K562 (cell line): ENCODE measurements at regions not wholly inside any gene's neighbourhood (a gene's known extent, or its start where the extent isn't known, plus 50 kb on each side); places are given as distances from the start of the nearest gene placed in this dataset.
A peak's percentile ranks its signal among the peaks of the same experiment; 100 is the strongest.

Experiments used
- DMBX1 ChIP-seq: fragments of 250-450 bp; sonication (Bioruptor Pico); IDR thresholded peaks from 2 replicates; pipeline ENCODE4 v1.8.0; 2022; ENCODE audit warnings: inconsistent platforms, mild to moderate bottlenecking, moderate library complexity, borderline replicate concordance
- E2F5 ChIP-seq: sonication (generic); formaldehyde crosslinking; IDR thresholded peaks from 2 replicates; pipeline ENCODE4 v1.8.0; 2022; ENCODE audit warnings: mild to moderate bottlenecking, missing genetic modification reagents
- EP400 ChIP-seq: fragments of 450-650 bp; IDR thresholded peaks from 2 replicates; pipeline ENCODE4 v1.6.1; 2017; ENCODE audit warnings: antibody characterized with exemption, mild to moderate bottlenecking, moderate library complexity
- KLF16 ChIP-seq: IDR thresholded peaks from 2 replicates; pipeline ENCODE4 v1.6.1; 2016; ENCODE audit warnings: antibody characterized with exemption
- LCOR ChIP-seq: sonication (generic); formaldehyde crosslinking; IDR thresholded peaks from 2 replicates; pipeline ENCODE4 v1.8.0; 2022; ENCODE audit warnings: mild to moderate bottlenecking, missing genetic modification reagents
- MAFF ChIP-seq: IDR thresholded peaks from 2 replicates; pipeline ENCODE4 v1.6.1; 2012; ENCODE audit warnings: low read length, improper control_type of control experiment
- MLX ChIP-seq, 2 experiments: fragments of 450-650 bp in 1 of 2; sonication (generic) in 1 of 2; formaldehyde crosslinking; conservative IDR thresholded peaks; 2 replicates each; pipeline versions ENCODE4 v1.4.0 to v1.8.1; 2020 to 2022; ENCODE audit warnings: mild to moderate bottlenecking in 1 of 2, missing genetic modification reagents in 1 of 2
- NFIX ChIP-seq: fragments of 250-450 bp; sonication (Bioruptor Pico); IDR thresholded peaks from 2 replicates; pipeline ENCODE4 v1.4.0; 2020; ENCODE audit warnings: low read depth, mild to moderate bottlenecking, moderate library complexity
- PML ChIP-seq: IDR thresholded peaks from 2 replicates; pipeline ENCODE4 v1.6.1; 2012; ENCODE audit warnings: low read length, inconsistent platforms
- RBM15 ChIP-seq: fragments of 200-400 bp; formaldehyde crosslinking; IDR thresholded peaks from 2 replicates; pipeline ENCODE4 v1.6.1; 2018; ENCODE audit warnings: mild to moderate bottlenecking, low read length, moderate library complexity; ENCODE audit not compliant: insufficient read depth
- SFPQ ChIP-seq: fragments of 200-400 bp; formaldehyde crosslinking; IDR thresholded peaks from 2 replicates; pipeline ENCODE4 v1.6.1; 2017; ENCODE audit warnings: mild to moderate bottlenecking, low read depth, low read length, moderate library complexity
- ZNF695 ChIP-seq: fragments of 450-650 bp; formaldehyde crosslinking; IDR thresholded peaks from 2 replicates; pipeline ENCODE4 v1.4.0; 2020; ENCODE audit warnings: mild to moderate bottlenecking, moderate library complexity
- TF ChIP-seq, protein P1 (sequence below): sonication (generic); formaldehyde crosslinking; IDR thresholded peaks from 2 replicates; pipeline ENCODE4 v1.8.1; 2023; ENCODE audit warnings: mild to moderate bottlenecking, missing genetic modification reagents
- TF ChIP-seq, protein P2 (sequence below): fragments of 450-650 bp; IDR thresholded peaks from 2 replicates; pipeline ENCODE4 v1.6.1; 2016; ENCODE audit warnings: low read depth

- TF ChIP-seq, protein P1, sequence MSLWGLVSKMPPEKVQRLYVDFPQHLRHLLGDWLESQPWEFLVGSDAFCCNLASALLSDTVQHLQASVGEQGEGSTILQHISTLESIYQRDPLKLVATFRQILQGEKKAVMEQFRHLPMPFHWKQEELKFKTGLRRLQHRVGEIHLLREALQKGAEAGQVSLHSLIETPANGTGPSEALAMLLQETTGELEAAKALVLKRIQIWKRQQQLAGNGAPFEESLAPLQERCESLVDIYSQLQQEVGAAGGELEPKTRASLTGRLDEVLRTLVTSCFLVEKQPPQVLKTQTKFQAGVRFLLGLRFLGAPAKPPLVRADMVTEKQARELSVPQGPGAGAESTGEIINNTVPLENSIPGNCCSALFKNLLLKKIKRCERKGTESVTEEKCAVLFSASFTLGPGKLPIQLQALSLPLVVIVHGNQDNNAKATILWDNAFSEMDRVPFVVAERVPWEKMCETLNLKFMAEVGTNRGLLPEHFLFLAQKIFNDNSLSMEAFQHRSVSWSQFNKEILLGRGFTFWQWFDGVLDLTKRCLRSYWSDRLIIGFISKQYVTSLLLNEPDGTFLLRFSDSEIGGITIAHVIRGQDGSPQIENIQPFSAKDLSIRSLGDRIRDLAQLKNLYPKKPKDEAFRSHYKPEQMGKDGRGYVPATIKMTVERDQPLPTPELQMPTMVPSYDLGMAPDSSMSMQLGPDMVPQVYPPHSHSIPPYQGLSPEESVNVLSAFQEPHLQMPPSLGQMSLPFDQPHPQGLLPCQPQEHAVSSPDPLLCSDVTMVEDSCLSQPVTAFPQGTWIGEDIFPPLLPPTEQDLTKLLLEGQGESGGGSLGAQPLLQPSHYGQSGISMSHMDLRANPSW (CRISPR knock-in tag): no peak
- no peak for TF ChIP-seq E2F5 (CRISPR knock-in tag)
- peak; percentile 86 for TF ChIP-seq KLF16
- TF ChIP-seq DMBX1 (CRISPR knock-in tag): peak; percentile 100
- TF ChIP-seq LCOR (CRISPR knock-in tag): 0 out of 2 replicates have a peak, but pooled peaks have one; percentile 48
- peak; percentile 98 for TF ChIP-seq ZNF695 (CRISPR knock-in tag)
- no peak for TF ChIP-seq RBM15
- peak; percentile 92 for TF ChIP-seq NFIX (CRISPR knock-in tag)
- TF ChIP-seq, protein P2, sequence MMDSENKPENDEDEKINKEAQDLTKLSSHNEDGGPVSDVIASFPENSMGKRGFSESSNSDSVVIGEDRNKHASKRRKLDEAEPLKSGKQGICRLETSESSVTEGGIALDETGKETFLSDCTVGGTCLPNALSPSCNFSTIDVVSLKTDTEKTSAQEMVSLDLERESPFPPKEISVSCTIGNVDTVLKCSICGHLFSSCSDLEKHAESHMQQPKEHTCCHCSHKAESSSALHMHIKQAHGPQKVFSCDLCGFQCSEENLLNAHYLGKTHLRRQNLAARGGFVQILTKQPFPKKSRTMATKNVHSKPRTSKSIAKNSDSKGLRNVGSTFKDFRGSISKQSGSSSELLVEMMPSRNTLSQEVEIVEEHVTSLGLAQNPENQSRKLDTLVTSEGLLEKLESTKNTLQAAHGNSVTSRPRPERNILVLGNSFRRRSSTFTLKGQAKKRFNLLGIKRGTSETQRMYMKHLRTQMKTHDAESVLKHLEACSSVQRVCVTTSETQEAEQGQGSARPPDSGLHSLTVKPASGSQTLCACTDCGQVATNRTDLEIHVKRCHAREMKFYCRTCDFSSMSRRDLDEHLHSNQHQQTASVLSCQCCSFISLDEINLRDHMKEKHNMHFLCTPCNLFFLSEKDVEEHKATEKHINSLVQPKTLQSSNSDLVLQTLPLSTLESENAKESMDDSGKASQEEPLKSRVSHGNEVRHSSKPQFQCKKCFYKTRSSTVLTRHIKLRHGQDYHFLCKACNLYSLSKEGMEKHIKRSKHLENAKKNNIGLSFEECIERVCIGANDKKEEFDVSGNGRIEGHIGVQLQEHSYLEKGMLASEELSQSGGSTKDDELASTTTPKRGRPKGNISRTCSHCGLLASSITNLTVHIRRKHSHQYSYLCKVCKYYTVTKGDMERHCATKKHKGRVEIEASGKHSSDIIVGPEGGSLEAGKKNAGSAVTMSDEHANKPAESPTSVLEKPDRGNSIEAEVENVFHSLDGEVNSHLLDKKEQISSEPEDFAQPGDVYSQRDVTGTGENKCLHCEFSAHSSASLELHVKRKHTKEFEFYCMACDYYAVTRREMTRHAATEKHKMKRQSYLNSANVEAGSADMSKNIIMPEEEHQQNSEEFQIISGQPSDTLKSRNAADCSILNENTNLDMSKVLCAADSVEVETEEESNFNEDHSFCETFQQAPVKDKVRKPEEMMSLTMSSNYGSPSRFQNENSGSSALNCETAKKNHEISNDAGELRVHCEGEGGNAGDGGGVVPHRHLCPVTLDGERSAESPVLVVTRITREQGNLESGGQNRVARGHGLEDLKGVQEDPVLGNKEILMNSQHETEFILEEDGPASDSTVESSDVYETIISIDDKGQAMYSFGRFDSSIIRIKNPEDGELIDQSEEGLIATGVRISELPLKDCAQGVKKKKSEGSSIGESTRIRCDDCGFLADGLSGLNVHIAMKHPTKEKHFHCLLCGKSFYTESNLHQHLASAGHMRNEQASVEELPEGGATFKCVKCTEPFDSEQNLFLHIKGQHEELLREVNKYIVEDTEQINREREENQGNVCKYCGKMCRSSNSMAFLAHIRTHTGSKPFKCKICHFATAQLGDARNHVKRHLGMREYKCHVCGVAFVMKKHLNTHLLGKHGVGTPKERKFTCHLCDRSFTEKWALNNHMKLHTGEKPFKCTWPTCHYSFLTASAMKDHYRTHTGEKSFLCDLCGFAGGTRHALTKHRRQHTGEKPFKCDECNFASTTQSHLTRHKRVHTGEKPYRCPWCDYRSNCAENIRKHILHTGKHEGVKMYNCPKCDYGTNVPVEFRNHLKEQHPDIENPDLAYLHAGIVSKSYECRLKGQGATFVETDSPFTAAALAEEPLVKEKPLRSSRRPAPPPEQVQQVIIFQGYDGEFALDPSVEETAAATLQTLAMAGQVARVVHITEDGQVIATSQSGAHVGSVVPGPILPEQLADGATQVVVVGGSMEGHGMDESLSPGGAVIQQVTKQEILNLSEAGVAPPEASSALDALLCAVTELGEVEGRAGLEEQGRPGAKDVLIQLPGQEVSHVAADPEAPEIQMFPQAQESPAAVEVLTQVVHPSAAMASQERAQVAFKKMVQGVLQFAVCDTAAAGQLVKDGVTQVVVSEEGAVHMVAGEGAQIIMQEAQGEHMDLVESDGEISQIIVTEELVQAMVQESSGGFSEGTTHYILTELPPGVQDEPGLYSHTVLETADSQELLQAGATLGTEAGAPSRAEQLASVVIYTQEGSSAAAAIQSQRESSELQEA: no peak
- TF ChIP-seq PML: peak; percentile 84
- TF ChIP-seq MAFF: no peak
- TF ChIP-seq MLX (CRISPR knock-in tag; conservative IDR thresholded peaks at IDR 0.05): peak in 1 of 2 experiments; percentile 89; a peak in 2 of 4 replicates
- TF ChIP-seq EP400: peak; percentile 45; the same call in 1 of the 2 replicates
- no peak for TF ChIP-seq SFPQ
Observed at GRCh38 chr16:65769055-65769465, 597.4 kb upstream of the CDH5 start (continued).
